ENCODE measurements at regions not wholly inside any gene's neighbourhood (a gene's known extent, or its start where the extent isn't known, plus 50 kb on each side); places are given as distances from the start of the nearest gene placed in this dataset.

DNA sequence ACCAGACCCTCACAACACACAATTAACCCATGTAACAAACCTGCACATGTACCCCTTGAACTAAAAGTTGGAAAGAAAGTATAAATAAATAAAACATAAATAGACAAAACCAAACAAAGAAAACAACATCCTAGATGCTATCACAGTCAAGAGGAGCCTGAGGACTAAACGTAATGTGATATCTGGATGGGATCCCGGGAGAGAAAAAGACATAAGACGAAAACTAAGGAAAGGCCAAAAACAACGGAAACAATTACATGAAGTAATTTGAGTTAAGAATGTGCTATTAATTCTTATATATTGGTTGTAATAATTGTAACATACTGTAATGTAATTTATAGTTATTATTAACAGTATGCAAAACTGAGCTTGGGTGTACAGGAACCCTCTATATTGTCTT, 793.9 kb downstream of the SEMA5A start:
- H3K9me3 ChIP-seq (ENCODE audit: control insufficient read depth in 2 of 2, insufficient read depth in 1 of 2, low read depth in 1 of 2, low read length in 1 of 2), result no peaks in the 10 kb centered on the region
- no peaks in the 10 kb centered on the region for H3K36me3 ChIP-seq (ENCODE audit: control insufficient read depth in 2 of 2, insufficient read depth in 2 of 2, low read length in 1 of 2)
- no peaks in the 10 kb centered on the region for H3K4me1 ChIP-seq (ENCODE audit: control insufficient read depth in 2 of 2, insufficient read depth in 2 of 2, low read length in 1 of 2)
- no peak overlapping the region for H3K27ac ChIP-seq (ENCODE audit: low read depth in 2 of 2, low read length in 1 of 2)
- WGBS, 2 donors, result 73 to 82% methylated on average over 4 of the region's 4 CpGs
- H3K4me3 ChIP-seq (ENCODE audit: low read depth in 1 of 2, low read length in 2 of 2), result no peak overlapping the region
- no peaks in the 10 kb centered on the region for H3K27me3 ChIP-seq (ENCODE audit: control insufficient read depth in 1 of 2, insufficient read depth in 2 of 2, low read length in 2 of 2)

DNA sequence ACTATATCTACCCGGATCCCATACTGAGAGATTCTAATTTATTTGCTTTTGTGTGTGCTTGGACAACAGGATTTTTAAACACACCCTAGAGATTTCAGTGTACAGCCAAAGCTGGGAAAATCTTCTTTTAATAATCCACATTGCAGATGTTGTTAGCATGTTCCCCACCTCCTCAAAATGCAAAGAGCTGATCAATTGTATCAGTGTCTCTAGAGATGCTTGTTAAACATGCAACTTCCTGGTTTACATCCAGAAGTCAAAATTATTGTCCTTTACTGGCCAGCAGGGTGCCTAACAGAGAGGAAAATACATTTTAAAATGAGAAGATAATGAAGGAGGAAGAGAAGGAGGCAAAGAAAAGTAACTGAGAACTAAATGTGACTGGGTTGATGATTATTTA, 793.3 kb downstream of the SEMA5A start:
- Histone ChIP-seq H3K36me3 (ENCODE audit: control insufficient read depth in 2 of 2, insufficient read depth in 2 of 2, low read length in 1 of 2) (no peaks in the 10 kb centered on the region), H3K27ac (ENCODE audit: low read depth in 2 of 2, low read length in 1 of 2) (no peak overlapping the region), H3K4me1 (ENCODE audit: control insufficient read depth in 2 of 2, insufficient read depth in 2 of 2, low read length in 1 of 2) (no peaks in the 10 kb centered on the region), H3K27me3 (ENCODE audit: control insufficient read depth in 1 of 2, insufficient read depth in 2 of 2, low read length in 2 of 2) (no peaks in the 10 kb centered on the region), H3K9me3 (ENCODE audit: control insufficient read depth in 2 of 2, insufficient read depth in 1 of 2, low read depth in 1 of 2, low read length in 1 of 2) (no peaks in the 10 kb centered on the region), H3K4me3 (ENCODE audit: low read depth in 1 of 2, low read length in 2 of 2) (no peak overlapping the region)
- WGBS, 2 donors, result 64 to 73% methylated on average over 1 of the region's 1 CpG

DNA sequence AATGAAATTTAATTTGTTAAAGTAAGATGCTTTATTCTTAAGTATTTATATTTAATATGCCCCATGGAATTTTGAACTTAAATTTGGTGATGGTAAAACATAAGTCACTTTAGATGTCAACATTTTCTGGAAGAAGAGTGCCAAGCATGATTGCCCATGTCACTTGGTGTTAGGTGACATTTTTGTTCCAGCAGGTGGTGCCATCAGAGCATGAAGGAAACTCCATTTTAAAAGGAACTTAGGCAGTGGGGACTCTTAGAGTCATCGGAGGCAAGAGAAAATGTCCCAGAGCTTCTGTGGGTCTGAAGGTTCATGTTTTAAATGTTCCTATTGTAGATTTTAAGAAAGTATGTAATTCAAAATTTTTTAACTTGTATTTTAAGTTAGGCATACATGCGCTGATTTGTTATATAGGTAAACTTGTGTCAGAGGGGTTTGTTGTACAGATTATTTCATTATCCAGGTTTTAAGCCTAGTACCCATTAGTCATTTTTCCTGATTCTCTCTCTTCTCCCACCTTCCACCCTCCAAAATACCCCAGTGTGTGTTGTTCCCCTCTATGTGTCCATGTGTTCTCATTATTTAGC, 789.3 kb downstream of the SEMA5A start:
- H3K36me3 ChIP-seq (ENCODE audit: control insufficient read depth in 2 of 2, insufficient read depth in 2 of 2, low read length in 1 of 2), result no peaks in the 10 kb centered on the region
- no peak overlapping the region for H3K4me3 ChIP-seq (ENCODE audit: low read depth in 1 of 2, low read length in 2 of 2)
- H3K4me1 ChIP-seq (ENCODE audit: control insufficient read depth in 2 of 2, insufficient read depth in 2 of 2, low read length in 1 of 2), result no peaks in the 10 kb centered on the region
- no peaks in the 10 kb centered on the region for H3K27me3 ChIP-seq (ENCODE audit: control insufficient read depth in 1 of 2, insufficient read depth in 2 of 2, low read length in 2 of 2)
- no peak overlapping the region for H3K27ac ChIP-seq (ENCODE audit: low read depth in 2 of 2, low read length in 1 of 2)
- 38 to 48% methylated on average over 2 of the region's 2 CpGs for WGBS, 2 donors
- H3K9me3 ChIP-seq (ENCODE audit: control insufficient read depth in 2 of 2, insufficient read depth in 1 of 2, low read depth in 1 of 2, low read length in 1 of 2), result peaks cover 0 to 2% of the 10 kb centered on the region in 2 donors

DNA sequence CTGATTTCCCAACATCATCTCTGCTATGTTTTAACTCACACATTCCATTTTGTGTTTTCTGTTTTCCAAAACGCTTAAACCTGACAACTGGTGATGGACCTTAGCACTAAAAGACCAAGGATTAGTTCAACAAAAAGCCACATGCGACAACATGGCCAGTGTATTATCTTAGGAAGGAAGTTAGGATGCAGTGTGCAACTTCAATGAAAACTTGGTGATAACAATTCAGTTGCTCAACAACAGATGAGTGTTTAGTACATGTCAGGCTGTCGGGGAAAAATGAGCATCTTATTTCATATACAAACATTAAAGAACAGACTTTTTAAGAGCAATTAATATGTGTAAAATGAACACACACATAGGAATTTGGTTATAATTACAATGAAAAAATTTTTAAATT, 780.0 kb downstream of the SEMA5A start:
- no peaks in the 10 kb centered on the region for H3K27me3 ChIP-seq (ENCODE audit: control insufficient read depth in 1 of 2, insufficient read depth in 2 of 2, low read length in 2 of 2)
- H3K4me1 ChIP-seq (ENCODE audit: control insufficient read depth in 2 of 2, insufficient read depth in 2 of 2, low read length in 1 of 2), result no peaks in the 10 kb centered on the region
- no peak overlapping the region for H3K27ac ChIP-seq (ENCODE audit: low read depth in 2 of 2, low read length in 1 of 2)
- WGBS, 2 donors, result 55 to 59% methylated on average over 3 of the region's 3 CpGs
- H3K9me3 ChIP-seq (ENCODE audit: control insufficient read depth in 2 of 2, insufficient read depth in 1 of 2, low read depth in 1 of 2, low read length in 1 of 2), result no peaks in the 10 kb centered on the region
- no peaks in the 10 kb centered on the region for H3K36me3 ChIP-seq (ENCODE audit: control insufficient read depth in 2 of 2, insufficient read depth in 2 of 2, low read length in 1 of 2)
- no peak overlapping the region for H3K4me3 ChIP-seq (ENCODE audit: low read depth in 1 of 2, low read length in 2 of 2)

DNA sequence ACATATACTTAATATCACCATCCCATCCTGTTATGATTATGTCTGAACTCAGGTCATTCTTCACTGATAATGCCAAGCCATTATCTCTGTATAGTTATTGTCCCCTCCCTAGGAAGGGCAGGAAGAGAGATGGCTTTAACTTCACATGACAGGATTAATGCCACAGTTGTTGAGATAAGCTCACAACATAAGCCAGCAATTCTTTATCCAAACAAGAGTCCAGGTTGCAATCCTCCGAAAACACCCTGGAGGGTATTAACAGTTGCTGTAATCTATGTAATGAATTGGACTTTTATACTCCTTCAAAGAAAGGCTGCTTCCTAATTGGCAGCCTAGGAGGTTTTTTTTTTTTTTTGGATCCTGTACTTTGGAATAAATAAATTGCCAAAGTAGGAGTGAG, 779.4 kb downstream of the SEMA5A start:
- WGBS, 2 donors, result 39 to 47% methylated on average over 1 of the region's 1 CpG

DNA sequence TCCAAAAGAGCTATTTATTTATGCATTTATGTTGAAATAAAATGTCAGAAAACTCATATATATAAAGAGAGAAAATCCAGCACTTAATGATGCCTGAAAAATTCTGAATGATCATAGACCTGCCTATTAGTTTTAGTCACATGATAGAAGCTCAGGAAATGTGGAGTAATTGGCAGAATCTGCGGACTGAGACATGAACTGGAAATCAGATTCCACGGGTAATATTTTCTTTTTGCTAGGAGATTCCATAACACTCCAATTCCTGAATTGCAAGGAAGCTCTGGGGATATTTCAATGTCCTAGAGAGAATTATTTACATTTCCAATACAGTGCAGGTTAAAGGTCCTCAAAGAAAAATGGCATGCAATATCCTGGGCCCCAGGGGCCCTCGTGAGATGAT, 778.8 kb downstream of the SEMA5A start:
- 74 to 75% methylated on average over 3 of the region's 3 CpGs for WGBS, 2 donors
- Histone ChIP-seq H3K27me3 (ENCODE audit: control insufficient read depth in 1 of 2, insufficient read depth in 2 of 2, low read length in 2 of 2) (no peaks in the 10 kb centered on the region), H3K36me3 (ENCODE audit: control insufficient read depth in 2 of 2, insufficient read depth in 2 of 2, low read length in 1 of 2) (no peaks in the 10 kb centered on the region), H3K4me3 (ENCODE audit: low read depth in 1 of 2, low read length in 2 of 2) (no peak overlapping the region), H3K4me1 (ENCODE audit: control insufficient read depth in 2 of 2, insufficient read depth in 2 of 2, low read length in 1 of 2) (no peaks in the 10 kb centered on the region), H3K9me3 (ENCODE audit: control insufficient read depth in 2 of 2, insufficient read depth in 1 of 2, low read depth in 1 of 2, low read length in 1 of 2) (no peaks in the 10 kb centered on the region), H3K27ac (ENCODE audit: low read depth in 2 of 2, low read length in 1 of 2) (no peak overlapping the region)

More for the DNA sequence above, 779.4 kb downstream of the SEMA5A start:
- Histone ChIP-seq H3K27me3 (ENCODE audit: control insufficient read depth in 1 of 2, insufficient read depth in 2 of 2, low read length in 2 of 2) (no peaks in the 10 kb centered on the region), H3K4me1 (ENCODE audit: control insufficient read depth in 2 of 2, insufficient read depth in 2 of 2, low read length in 1 of 2) (no peaks in the 10 kb centered on the region), H3K27ac (ENCODE audit: low read depth in 2 of 2, low read length in 1 of 2) (no peak overlapping the region), H3K36me3 (ENCODE audit: control insufficient read depth in 2 of 2, insufficient read depth in 2 of 2, low read length in 1 of 2) (no peaks in the 10 kb centered on the region), H3K4me3 (ENCODE audit: low read depth in 1 of 2, low read length in 2 of 2) (no peak overlapping the region), H3K9me3 (ENCODE audit: control insufficient read depth in 2 of 2, insufficient read depth in 1 of 2, low read depth in 1 of 2, low read length in 1 of 2) (no peaks in the 10 kb centered on the region)

DNA sequence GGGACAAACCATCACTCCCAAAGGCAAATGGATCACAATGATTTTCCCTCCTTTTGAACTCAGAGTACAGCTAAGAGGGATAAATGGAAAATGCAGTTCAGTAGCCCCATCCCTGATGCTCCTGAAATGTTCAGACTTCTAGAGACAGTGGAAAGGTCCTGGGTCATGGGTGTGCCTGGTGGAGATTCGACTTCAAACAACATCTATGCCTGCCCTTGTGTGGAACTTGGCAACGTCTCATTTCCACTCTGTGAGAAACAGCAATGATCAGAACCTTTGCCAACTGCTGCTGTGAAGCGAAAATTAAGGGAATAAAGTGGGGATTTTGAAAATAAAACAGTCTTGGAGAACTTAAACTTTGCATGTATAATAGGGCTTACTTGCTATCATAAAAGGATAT, 778.1 kb downstream of the SEMA5A start:
- WGBS, 2 donors, result 31 to 46% methylated on average over 3 of the region's 3 CpGs
- Histone ChIP-seq H3K27ac (ENCODE audit: low read depth in 2 of 2, low read length in 1 of 2) (no peak overlapping the region), H3K4me3 (ENCODE audit: low read depth in 1 of 2, low read length in 2 of 2) (no peak overlapping the region)

DNA sequence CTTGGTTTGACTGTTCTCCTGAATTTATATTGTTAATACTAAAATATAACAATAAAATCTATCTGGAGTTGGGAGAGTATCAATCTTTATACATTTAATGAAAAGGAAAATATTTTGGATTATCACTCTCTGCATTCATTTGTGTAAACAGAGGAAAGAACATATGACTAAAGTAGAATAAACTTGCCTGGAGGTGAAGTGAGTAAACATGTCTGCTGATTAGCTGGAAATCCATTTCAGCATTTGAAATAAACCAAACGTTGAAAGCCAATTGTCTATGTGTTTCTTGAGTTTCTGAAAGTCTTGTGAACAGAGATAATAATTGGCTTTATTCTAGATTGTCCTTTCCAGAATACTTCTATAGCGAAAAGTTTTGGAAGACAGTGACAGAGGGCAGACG, 776.2 kb downstream of the SEMA5A start:
- Histone ChIP-seq H3K9me3 (ENCODE audit: control insufficient read depth in 2 of 2, insufficient read depth in 1 of 2, low read depth in 1 of 2, low read length in 1 of 2) (no peaks in the 10 kb centered on the region), H3K27ac (ENCODE audit: low read depth in 2 of 2, low read length in 1 of 2) (no peak overlapping the region), H3K36me3 (ENCODE audit: control insufficient read depth in 2 of 2, insufficient read depth in 2 of 2, low read length in 1 of 2) (no peaks in the 10 kb centered on the region), H3K4me3 (ENCODE audit: low read depth in 1 of 2, low read length in 2 of 2) (no peak overlapping the region), H3K27me3 (ENCODE audit: control insufficient read depth in 1 of 2, insufficient read depth in 2 of 2, low read length in 2 of 2) (no peaks in the 10 kb centered on the region), H3K4me1 (ENCODE audit: control insufficient read depth in 2 of 2, insufficient read depth in 2 of 2, low read length in 1 of 2) (no peaks in the 10 kb centered on the region)
- 64 to 72% methylated on average over 3 of the region's 3 CpGs for WGBS, 2 donors

More for the DNA sequence above, 778.1 kb downstream of the SEMA5A start:
- Histone ChIP-seq H3K36me3 (ENCODE audit: control insufficient read depth in 2 of 2, insufficient read depth in 2 of 2, low read length in 1 of 2) (no peaks in the 10 kb centered on the region), H3K9me3 (ENCODE audit: control insufficient read depth in 2 of 2, insufficient read depth in 1 of 2, low read depth in 1 of 2, low read length in 1 of 2) (no peaks in the 10 kb centered on the region), H3K4me1 (ENCODE audit: control insufficient read depth in 2 of 2, insufficient read depth in 2 of 2, low read length in 1 of 2) (no peaks in the 10 kb centered on the region), H3K27me3 (ENCODE audit: control insufficient read depth in 1 of 2, insufficient read depth in 2 of 2, low read length in 2 of 2) (no peaks in the 10 kb centered on the region)

DNA sequence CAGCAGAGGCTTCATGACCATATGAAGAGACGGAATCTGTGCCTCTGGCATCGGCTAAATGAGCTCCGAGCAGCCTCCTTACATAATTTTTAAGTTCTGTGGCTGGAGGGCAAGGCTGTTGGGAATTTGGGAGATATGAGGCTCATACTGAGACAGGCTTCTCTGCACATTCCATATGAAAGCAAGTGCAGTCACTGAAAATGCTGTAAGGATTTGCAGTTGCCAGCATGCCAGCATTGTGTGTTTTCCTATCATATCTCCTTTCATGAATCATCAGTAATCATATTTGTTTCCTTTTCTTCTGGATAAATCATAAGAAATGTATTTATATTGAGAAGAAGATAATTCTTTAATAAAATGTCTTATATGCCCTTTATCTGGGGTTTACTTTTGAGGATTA, 775.4 kb downstream of the SEMA5A start:
- 63 to 68% methylated on average over 3 of the region's 3 CpGs for WGBS, 2 donors
- no peaks in the 10 kb centered on the region for H3K4me1 ChIP-seq (ENCODE audit: control insufficient read depth in 2 of 2, insufficient read depth in 2 of 2, low read length in 1 of 2)
- H3K27me3 ChIP-seq (ENCODE audit: control insufficient read depth in 1 of 2, insufficient read depth in 2 of 2, low read length in 2 of 2), result no peaks in the 10 kb centered on the region
- H3K27ac ChIP-seq (ENCODE audit: low read depth in 2 of 2, low read length in 1 of 2), result no peak overlapping the region
- no peaks in the 10 kb centered on the region for H3K36me3 ChIP-seq (ENCODE audit: control insufficient read depth in 2 of 2, insufficient read depth in 2 of 2, low read length in 1 of 2)
- H3K9me3 ChIP-seq (ENCODE audit: control insufficient read depth in 2 of 2, insufficient read depth in 1 of 2, low read depth in 1 of 2, low read length in 1 of 2), result no peaks in the 10 kb centered on the region
- no peak overlapping the region for H3K4me3 ChIP-seq (ENCODE audit: low read depth in 1 of 2, low read length in 2 of 2)

DNA sequence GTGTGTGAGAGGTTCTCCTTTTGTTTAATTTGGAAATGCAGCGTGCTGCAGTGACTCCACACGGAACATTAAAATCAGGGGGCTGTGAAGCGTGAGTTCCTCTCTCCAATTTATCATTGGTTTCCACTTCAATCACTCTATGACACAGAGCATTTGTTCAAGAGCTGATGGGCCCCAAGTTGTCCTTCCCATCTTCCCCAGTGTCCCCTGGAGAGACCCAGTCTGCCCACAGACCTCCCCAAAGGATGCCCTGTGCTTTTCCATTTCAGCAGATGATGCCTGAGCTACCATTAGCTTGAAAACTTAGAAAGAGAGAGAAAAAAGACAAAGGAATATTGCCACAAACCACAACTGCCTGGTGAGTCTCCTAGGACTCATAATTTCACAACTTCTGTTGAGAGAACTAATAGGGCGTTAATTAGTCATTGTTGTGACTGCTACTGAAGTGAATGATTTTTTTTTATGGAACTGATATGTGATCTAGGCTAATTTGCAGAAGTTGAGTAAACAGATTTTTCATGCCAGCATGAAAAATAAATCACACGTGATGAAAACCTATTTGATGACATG, 772.7 kb downstream of the SEMA5A start:
- WGBS, 2 donors, result 74% methylated on average over 5 of the region's 5 CpGs
- no peaks in the 10 kb centered on the region for H3K9me3 ChIP-seq (ENCODE audit: control insufficient read depth in 2 of 2, insufficient read depth in 1 of 2, low read depth in 1 of 2, low read length in 1 of 2)
- H3K4me1 ChIP-seq (ENCODE audit: control insufficient read depth in 2 of 2, insufficient read depth in 2 of 2, low read length in 1 of 2), result no peaks in the 10 kb centered on the region
- H3K36me3 ChIP-seq (ENCODE audit: control insufficient read depth in 2 of 2, insufficient read depth in 2 of 2, low read length in 1 of 2), result no peaks in the 10 kb centered on the region
- H3K4me3 ChIP-seq (ENCODE audit: low read depth in 1 of 2, low read length in 2 of 2), result no peak overlapping the region
- no peak overlapping the region for H3K27ac ChIP-seq (ENCODE audit: low read depth in 2 of 2, low read length in 1 of 2)
- no peaks in the 10 kb centered on the region for H3K27me3 ChIP-seq (ENCODE audit: control insufficient read depth in 1 of 2, insufficient read depth in 2 of 2, low read length in 2 of 2)
